Skin of body (tissue), 1 donor: ENCODE measurements at regions not wholly inside any gene's neighbourhood (a gene's known extent, or its start where the extent isn't known, plus 50 kb on each side); places are given as distances from the start of the nearest gene placed in this dataset.
A peak's percentile ranks its signal among the peaks of the same experiment; 100 is the strongest.

Experiments used
- DNase-seq: peaks from one replicate; lab custom pipeline; 2025; lab: John Stamatoyannopoulos, UW

GRCh38 chr16:80046848-80047247, 446.3 kb upstream of the MAF start:
- DNase-seq = no peak

GRCh38 chr16:80046261-80046660, 445.7 kb upstream of the MAF start:
- no peak for DNase-seq

- DNase-seq = peak; percentile 81
These were observed 445.3 kb upstream of the MAF start for GRCh38 chr16:80045861-80046260.

GRCh38 chr16:80041410-80041809, 440.9 kb upstream of the MAF start:
- no peak for DNase-seq

GRCh38 chr16:80040814-80041213, 440.3 kb upstream of the MAF start:
- no peak for DNase-seq

- DNase-seq = no peak
These were observed 439.9 kb upstream of the MAF start for GRCh38 chr16:80040413-80040812.

GRCh38 chr16:80039777-80040176, 439.2 kb upstream of the MAF start:
- no peak for DNase-seq

GRCh38 chr16:80038566-80038965, 438.0 kb upstream of the MAF start:
- no peak for DNase-seq

- no peak for DNase-seq
These were observed 434.6 kb upstream of the MAF start for GRCh38 chr16:80034948-80035663.

GRCh38 chr16:80034469-80034826, 433.9 kb upstream of the MAF start:
- DNase-seq = no peak

GRCh38 chr16:80033783-80034468, 433.4 kb upstream of the MAF start:
- DNase-seq = no peak

GRCh38 chr16:80029761-80030481, 429.4 kb upstream of the MAF start:
- no peak for DNase-seq

- DNase-seq = no peak
These were observed 428.8 kb upstream of the MAF start for GRCh38 chr16:80029381-80029630.

GRCh38 chr16:80028581-80029380, 428.2 kb upstream of the MAF start:
- no peak for DNase-seq

- DNase-seq = no peak
These were observed 426.7 kb upstream of the MAF start for GRCh38 chr16:80027007-80027965.

GRCh38 chr16:80025236-80025635, 424.7 kb upstream of the MAF start:
- no peak for DNase-seq

GRCh38 chr16:80024443-80024842, 423.9 kb upstream of the MAF start:
- DNase-seq = no peak

GRCh38 chr16:80023865-80024264, 423.3 kb upstream of the MAF start:
- no peak for DNase-seq

GRCh38 chr16:80019395-80019794, 418.9 kb upstream of the MAF start:
- no peak for DNase-seq

- DNase-seq = no peak
These were observed 417.9 kb upstream of the MAF start for GRCh38 chr16:80018466-80018865.

- DNase-seq = no peak
These were observed 416.3 kb upstream of the MAF start for GRCh38 chr16:80016731-80017326.
